ENCODE measurements at regions not wholly inside any gene's neighbourhood (a gene's known extent, or its start where the extent isn't known, plus 50 kb on each side); places are given as distances from the start of the nearest gene placed in this dataset.
"Not testable (repeated sequence)": the region's sequence is repeated elsewhere in the genome, so short reads cannot be mapped to it uniquely, and the experiment has no call there.

GRCh38 chr7:4483851-4484250 lies 198.2 kb upstream of the FOXK1 start:
- TF ChIP-seq POLR2A (IDR thresholded peaks at IDR 0.05) (no peak), EP300 (IDR thresholded peaks at IDR 0.05) (no peak)
- TF ChIP-seq, protein P1, sequence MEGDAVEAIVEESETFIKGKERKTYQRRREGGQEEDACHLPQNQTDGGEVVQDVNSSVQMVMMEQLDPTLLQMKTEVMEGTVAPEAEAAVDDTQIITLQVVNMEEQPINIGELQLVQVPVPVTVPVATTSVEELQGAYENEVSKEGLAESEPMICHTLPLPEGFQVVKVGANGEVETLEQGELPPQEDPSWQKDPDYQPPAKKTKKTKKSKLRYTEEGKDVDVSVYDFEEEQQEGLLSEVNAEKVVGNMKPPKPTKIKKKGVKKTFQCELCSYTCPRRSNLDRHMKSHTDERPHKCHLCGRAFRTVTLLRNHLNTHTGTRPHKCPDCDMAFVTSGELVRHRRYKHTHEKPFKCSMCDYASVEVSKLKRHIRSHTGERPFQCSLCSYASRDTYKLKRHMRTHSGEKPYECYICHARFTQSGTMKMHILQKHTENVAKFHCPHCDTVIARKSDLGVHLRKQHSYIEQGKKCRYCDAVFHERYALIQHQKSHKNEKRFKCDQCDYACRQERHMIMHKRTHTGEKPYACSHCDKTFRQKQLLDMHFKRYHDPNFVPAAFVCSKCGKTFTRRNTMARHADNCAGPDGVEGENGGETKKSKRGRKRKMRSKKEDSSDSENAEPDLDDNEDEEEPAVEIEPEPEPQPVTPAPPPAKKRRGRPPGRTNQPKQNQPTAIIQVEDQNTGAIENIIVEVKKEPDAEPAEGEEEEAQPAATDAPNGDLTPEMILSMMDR (IDR thresholded peaks at IDR 0.05): no peak
- Histone ChIP-seq H3K4me3 (no peak overlapping the region), H3K36me3 (no peaks in the 10 kb centered on the region), H3K27me3 (no peaks in the 10 kb centered on the region), H3K4me1 (no peaks in the 10 kb centered on the region), H3K27ac (no peak overlapping the region), H3K9me3 (peaks cover 0 to 50% (median 2%) of the 10 kb centered on the region in 4 donors)
- DNase-seq (ENCODE audit: low spot score in 2 of 2): no peak
- 92 to 94% methylated on average over 1 of the region's 1 CpG for WGBS, 2 donors

DNA sequence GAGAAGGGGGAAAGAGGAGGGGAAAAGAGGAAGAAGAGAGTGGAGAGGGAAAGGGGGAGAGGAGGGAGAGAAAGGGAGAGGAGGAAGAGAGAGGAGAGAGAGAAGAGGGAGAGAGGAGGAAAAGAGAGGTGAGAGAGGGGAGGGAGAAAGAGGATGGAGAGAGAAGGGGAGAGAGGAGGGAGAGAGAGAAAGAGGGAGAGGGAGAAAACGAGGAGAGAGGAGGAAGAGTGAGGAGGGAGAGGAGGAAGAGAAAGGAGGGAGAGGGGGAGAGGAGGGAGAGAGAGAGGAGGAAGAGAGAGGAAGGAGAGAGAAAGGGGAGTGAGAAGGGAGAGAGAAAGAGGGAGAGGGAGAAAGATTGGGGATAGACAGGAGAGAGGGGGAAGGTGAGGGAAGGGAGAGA lies 197.6 kb upstream of the FOXK1 start:
- no peaks in the 10 kb centered on the region for H3K27me3 ChIP-seq
- DNase-seq (ENCODE audit: low spot score in 2 of 2): no peak
- TF ChIP-seq POLR2A (IDR thresholded peaks at IDR 0.05) (no peak), EP300 (IDR thresholded peaks at IDR 0.05) (no peak)
- TF ChIP-seq, protein P1 (IDR thresholded peaks at IDR 0.05): no peak
- no peaks in the 10 kb centered on the region for H3K36me3 ChIP-seq
- no peak overlapping the region for H3K4me3 ChIP-seq
- 19 to 23% methylated on average over 1 of the region's 1 CpG for WGBS, 2 donors
- no peaks in the 10 kb centered on the region for H3K4me1 ChIP-seq
- no peak overlapping the region for H3K27ac ChIP-seq
- peaks cover 0 to 47% (median 2%) of the 10 kb centered on the region in 4 donors for H3K9me3 ChIP-seq

DNA sequence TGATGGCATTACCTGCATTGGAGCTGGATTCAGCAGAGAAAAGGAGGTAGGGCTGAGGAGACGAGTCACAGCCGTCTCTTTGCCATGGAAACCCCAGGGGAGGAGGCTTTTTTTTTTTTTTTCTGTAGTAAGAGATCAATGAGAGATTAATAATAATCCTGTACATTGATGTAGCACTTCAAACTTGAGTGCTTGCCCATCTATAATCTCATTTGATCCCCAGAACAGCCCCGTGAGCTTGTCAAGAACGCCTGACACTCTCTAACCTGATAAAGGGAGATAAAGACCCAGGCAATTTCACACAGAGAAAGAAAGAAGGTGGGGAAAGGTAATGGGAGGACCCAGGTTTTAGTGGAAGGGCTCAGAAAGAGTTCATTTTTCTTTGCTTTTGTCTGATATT lies 195.2 kb upstream of the FOXK1 start:
- no peaks in the 10 kb centered on the region for H3K4me1 ChIP-seq
- no peaks in the 10 kb centered on the region for H3K27me3 ChIP-seq
- H3K4me3 ChIP-seq: no peak overlapping the region
- peaks cover 0 to 27% (median 2%) of the 10 kb centered on the region in 4 donors for H3K9me3 ChIP-seq
- no peak overlapping the region for H3K27ac ChIP-seq
- no peaks in the 10 kb centered on the region for H3K36me3 ChIP-seq
- no peak for DNase-seq (ENCODE audit: low spot score in 2 of 2)
- WGBS, 2 donors: 42 to 43% methylated on average over 4 of the region's 4 CpGs
- TF ChIP-seq, protein P1 (IDR thresholded peaks at IDR 0.05): no peak
- TF ChIP-seq POLR2A (IDR thresholded peaks at IDR 0.05): no peak
- TF ChIP-seq EP300 (IDR thresholded peaks at IDR 0.05): no peak

- DNase-seq (ENCODE audit: low spot score in 2 of 2); H3K4me3 ChIP-seq; H3K4me1 ChIP-seq; H3K27me3 ChIP-seq; H3K36me3 ChIP-seq; H3K27ac ChIP-seq: not testable (repeated sequence)
- peaks cover 0 to 27% (median 0%) of the 10 kb centered on the region in 4 donors for H3K9me3 ChIP-seq
- 91% methylated on average over 26 of the region's 30 CpGs; no CpG with 5 or more reads in 1 of the 2 donors for WGBS, 2 donors
These were observed 185.2 kb upstream of the FOXK1 start for GRCh38 chr7:4496911-4497310.

- Histone ChIP-seq H3K27ac (no peak overlapping the region), H3K4me1 (no peaks in the 10 kb centered on the region), H3K27me3 (no peaks in the 10 kb centered on the region), H3K36me3 (no peaks in the 10 kb centered on the region), H3K4me3 (no peak overlapping the region), H3K9me3 (peaks cover 0 to 19% (median 0%) of the 10 kb centered on the region in 4 donors)
- WGBS, 2 donors: 87% methylated on average over 10 of the region's 10 CpGs
- TF ChIP-seq POLR2A (IDR thresholded peaks at IDR 0.05) (no peak), EP300 (IDR thresholded peaks at IDR 0.05) (no peak)
- TF ChIP-seq, protein P1 (IDR thresholded peaks at IDR 0.05): no peak
- no peak for DNase-seq (ENCODE audit: low spot score in 2 of 2)
These were observed 181.3 kb upstream of the FOXK1 start for GRCh38 chr7:4500812-4501211.

DNA sequence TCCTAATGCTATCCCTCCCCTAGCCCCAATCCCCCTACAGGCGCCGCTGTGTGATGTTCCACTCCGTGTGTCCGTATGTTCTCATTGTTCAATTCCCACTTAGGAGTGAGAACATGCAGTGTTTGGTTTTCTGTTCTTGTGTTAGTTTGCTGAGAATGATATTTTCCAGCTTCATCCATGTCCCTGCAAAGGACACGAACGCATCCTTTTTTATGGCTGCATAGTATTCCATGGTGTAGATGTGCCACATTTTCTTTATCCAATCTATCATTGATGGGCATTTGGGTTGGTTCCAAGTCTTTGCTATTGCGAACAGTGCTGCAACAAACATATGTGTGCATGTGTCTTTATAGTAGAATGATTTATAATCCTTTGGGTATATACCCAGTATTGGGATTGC lies 174.2 kb upstream of the FOXK1 start:
- H3K36me3 ChIP-seq; DNase-seq (ENCODE audit: low spot score in 2 of 2); H3K27ac ChIP-seq; H3K27me3 ChIP-seq; H3K4me1 ChIP-seq; H3K4me3 ChIP-seq: not testable (repeated sequence)
- WGBS, 2 donors: 81 to 82% methylated on average over 7 of the region's 7 CpGs
- peaks cover 0 to 23% (median 0%) of the 10 kb centered on the region in 4 donors for H3K9me3 ChIP-seq

Measured in tibial nerve (tissue), 4 donors.